Uterus (tissue), 2 donors: ENCODE measurements at regions not wholly inside any gene's neighbourhood (a gene's known extent, or its start where the extent isn't known, plus 50 kb on each side); places are given as distances from the start of the nearest gene placed in this dataset.
"Not testable (repeated sequence)": the region's sequence is repeated elsewhere in the genome, so short reads cannot be mapped to it uniquely, and the experiment has no call there.

Source experiments
- POLR2A ChIP-seq, 2 donors: fragments of 450-650 bp; IDR thresholded peaks; one replicate each; pipeline ENCODE4 v1.6.1; 2016; ENCODE audit warnings: antibody characterized with exemption in 2 of 2, mild to moderate bottlenecking in 1 of 2, moderate library complexity in 1 of 2
- TF ChIP-seq, protein P1 (sequence below), 4 experiments: fragments of 200-600 bp in 2 of 4; fragments of 450-650 bp in 2 of 4; sonication (generic) in 2 of 4; IDR thresholded peaks; one replicate each; pipeline ENCODE4 v1.5.1; 2016 to 2019; ENCODE audit warnings: antibody characterized with exemption in 4 of 4, mild to moderate bottlenecking in 2 of 4, moderate library complexity in 1 of 4

DNA sequence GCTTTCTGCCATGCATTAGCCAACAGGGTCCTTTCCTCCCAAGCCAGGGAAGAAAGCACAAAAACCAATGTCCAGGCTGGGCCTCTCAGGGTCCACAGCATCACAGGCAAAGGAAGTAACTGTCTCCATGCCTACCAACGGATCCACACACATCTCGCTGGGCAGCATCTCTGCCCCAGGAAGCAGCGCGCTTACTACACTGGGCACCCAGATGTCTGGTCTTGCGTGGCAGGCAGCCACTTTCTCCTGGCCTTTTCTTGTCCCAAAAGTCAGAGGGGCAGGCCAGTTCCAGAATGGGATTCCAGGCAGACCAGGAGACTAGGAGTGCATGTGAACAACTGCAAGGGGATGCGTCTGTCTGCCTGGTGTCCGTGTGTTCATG, 153.3 kb upstream of the PLGLB2 start:
- TF ChIP-seq, protein P1, sequence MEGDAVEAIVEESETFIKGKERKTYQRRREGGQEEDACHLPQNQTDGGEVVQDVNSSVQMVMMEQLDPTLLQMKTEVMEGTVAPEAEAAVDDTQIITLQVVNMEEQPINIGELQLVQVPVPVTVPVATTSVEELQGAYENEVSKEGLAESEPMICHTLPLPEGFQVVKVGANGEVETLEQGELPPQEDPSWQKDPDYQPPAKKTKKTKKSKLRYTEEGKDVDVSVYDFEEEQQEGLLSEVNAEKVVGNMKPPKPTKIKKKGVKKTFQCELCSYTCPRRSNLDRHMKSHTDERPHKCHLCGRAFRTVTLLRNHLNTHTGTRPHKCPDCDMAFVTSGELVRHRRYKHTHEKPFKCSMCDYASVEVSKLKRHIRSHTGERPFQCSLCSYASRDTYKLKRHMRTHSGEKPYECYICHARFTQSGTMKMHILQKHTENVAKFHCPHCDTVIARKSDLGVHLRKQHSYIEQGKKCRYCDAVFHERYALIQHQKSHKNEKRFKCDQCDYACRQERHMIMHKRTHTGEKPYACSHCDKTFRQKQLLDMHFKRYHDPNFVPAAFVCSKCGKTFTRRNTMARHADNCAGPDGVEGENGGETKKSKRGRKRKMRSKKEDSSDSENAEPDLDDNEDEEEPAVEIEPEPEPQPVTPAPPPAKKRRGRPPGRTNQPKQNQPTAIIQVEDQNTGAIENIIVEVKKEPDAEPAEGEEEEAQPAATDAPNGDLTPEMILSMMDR (IDR thresholded peaks at IDR 0.05), result not testable (repeated sequence)
- TF ChIP-seq POLR2A (IDR thresholded peaks at IDR 0.05), result not testable (repeated sequence)
